ENCODE measurements at regions not wholly inside any gene's neighbourhood (a gene's known extent, or its start where the extent isn't known, plus 50 kb on each side); places are given as distances from the start of the nearest gene placed in this dataset.

- TF ChIP-seq YY1 (IDR thresholded peaks at IDR 0.05; ENCODE audit: low read depth): no peak
- TF ChIP-seq RAD21 (IDR thresholded peaks at IDR 0.05; ENCODE audit: low read depth): no peak
- no peak for TF ChIP-seq CEBPB (IDR thresholded peaks at IDR 0.05)
- no peak for TF ChIP-seq EP300 (IDR thresholded peaks at IDR 0.05; ENCODE audit: borderline replicate concordance)
- TF ChIP-seq TAF1 (IDR thresholded peaks at IDR 0.05; ENCODE audit: low read depth): no peak
- no peak for TF ChIP-seq REST (IDR thresholded peaks at IDR 0.05; ENCODE audit: low read depth)
- TF ChIP-seq MAX (IDR thresholded peaks at IDR 0.05): no peak
- no peak for TF ChIP-seq EGR1 (IDR thresholded peaks at IDR 0.05)
- no peak for TF ChIP-seq TEAD4 (IDR thresholded peaks at IDR 0.05)
- TF ChIP-seq ZBTB7A (IDR thresholded peaks at IDR 0.05; ENCODE audit: low read depth): no peak
- TF ChIP-seq NFIC (IDR thresholded peaks at IDR 0.05): no peak
- no peak for TF ChIP-seq USF1 (IDR thresholded peaks at IDR 0.05)
- no peak for TF ChIP-seq FOXM1 (IDR thresholded peaks at IDR 0.05; ENCODE audit: borderline replicate concordance, low read depth)
- no peak for TF ChIP-seq TCF12 (IDR thresholded peaks at IDR 0.05; ENCODE audit: low read depth)
These were observed 997.9 kb upstream of the POT1 start for GRCh38 chr7:125927556-125927955.

Measured in Ishikawa (cell line).